Peyer's patch (tissue), 4 donors: ENCODE measurements at regions not wholly inside any gene's neighbourhood (a gene's known extent, or its start where the extent isn't known, plus 50 kb on each side); places are given as distances from the start of the nearest gene placed in this dataset.

ENCODE experiments used
- DNase-seq, 3 donors: peaks; one replicate each; pipeline ENCODE4 v3.0.0-alpha.2; 2017 to 2019
- H3K27ac ChIP-seq, 4 donors: fragments of 200-600 bp; sonication (generic); one replicate each; pipeline ENCODE4 v1.5.1; 2016 to 2019
- H3K27me3 ChIP-seq, 2 donors: fragments of 200-600 bp; sonication (generic); one replicate each; pipeline ENCODE4 v1.5.1; 2019
- H3K36me3 ChIP-seq, 3 donors: fragments of 200-600 bp; sonication (generic); one replicate each; pipeline ENCODE4 v1.5.1; 2016 to 2019
- H3K4me1 ChIP-seq, 4 donors: fragments of 200-600 bp; sonication (generic); one replicate each; pipeline ENCODE4 v1.5.1; 2016 to 2019
- H3K4me3 ChIP-seq, 4 donors: fragments of 200-600 bp; sonication (generic); 1 replicate in 3 of 4; 2 replicates in 1 of 4; pipeline ENCODE4 v1.5.1; 2016 to 2019; ENCODE audit warnings: mild to moderate bottlenecking in 1 of 4
- H3K9me3 ChIP-seq, 4 donors: fragments of 200-600 bp; sonication (generic); one replicate each; pipeline ENCODE4 v1.5.1; 2016 to 2019; ENCODE audit warnings: mild to moderate bottlenecking in 1 of 4
- POLR2A ChIP-seq, 2 donors: fragments of 450-650 bp; IDR thresholded peaks; one replicate each; pipeline ENCODE4 v1.5.1; 2017; ENCODE audit warnings: antibody characterized with exemption in 2 of 2, mild to moderate bottlenecking in 2 of 2, moderate library complexity in 2 of 2
- TF ChIP-seq, protein P1 (sequence below), 6 experiments: fragments of 450-650 bp in 4 of 6; fragments of 200-600 bp in 2 of 6; sonication (generic) in 1 of 6; IDR thresholded peaks; one replicate each; pipeline ENCODE4 v1.5.1; 2017 to 2019; ENCODE audit warnings: antibody characterized with exemption in 6 of 6, mild to moderate bottlenecking in 3 of 6, moderate library complexity in 1 of 6

DNA sequence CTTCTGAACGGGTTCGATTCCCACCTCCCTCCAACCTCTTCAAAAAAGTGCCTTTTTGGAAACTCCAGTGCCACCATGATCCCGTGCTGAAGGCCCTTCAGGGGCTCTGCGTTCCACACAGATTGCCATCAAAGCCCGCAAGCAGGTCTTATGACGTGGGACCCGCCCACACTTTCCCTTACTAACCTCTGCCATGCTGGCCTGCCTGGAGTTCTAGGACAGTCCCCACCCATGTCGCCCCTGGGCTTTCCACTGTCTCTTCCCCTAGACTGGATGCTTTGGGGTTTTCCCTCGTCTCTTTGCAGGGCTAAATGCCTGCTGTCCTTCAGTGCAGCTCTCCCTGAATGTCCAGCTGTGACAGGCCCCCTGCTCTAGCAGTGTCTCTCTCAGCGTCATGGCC is 313.7 kb upstream of the ATP10A start:
- H3K27me3 ChIP-seq: no peaks in the 10 kb centered on the region
- DNase-seq: no peak

GRCh38 chr15:26171266-26171665 is 308.1 kb upstream of the ATP10A start:
- Histone ChIP-seq H3K27ac (no peak overlapping the region), H3K4me3 (no peak overlapping the region), H3K27me3 (no peaks in the 10 kb centered on the region), H3K9me3 (peaks cover 0 to 4% (median 0%) of the 10 kb centered on the region in 4 donors), H3K4me1 (no peaks in the 10 kb centered on the region), H3K36me3 (no peaks in the 10 kb centered on the region)
- DNase-seq: no peak
- TF ChIP-seq POLR2A (IDR thresholded peaks at IDR 0.05): no peak

More for the DNA sequence above, 313.7 kb upstream of the ATP10A start:
- Histone ChIP-seq H3K27ac (no peak overlapping the region), H3K36me3 (no peaks in the 10 kb centered on the region), H3K4me1 (no peaks in the 10 kb centered on the region), H3K9me3 (peaks cover 0 to 1% (median 0%) of the 10 kb centered on the region in 4 donors), H3K4me3 (no peak overlapping the region)
- TF ChIP-seq, protein P1, sequence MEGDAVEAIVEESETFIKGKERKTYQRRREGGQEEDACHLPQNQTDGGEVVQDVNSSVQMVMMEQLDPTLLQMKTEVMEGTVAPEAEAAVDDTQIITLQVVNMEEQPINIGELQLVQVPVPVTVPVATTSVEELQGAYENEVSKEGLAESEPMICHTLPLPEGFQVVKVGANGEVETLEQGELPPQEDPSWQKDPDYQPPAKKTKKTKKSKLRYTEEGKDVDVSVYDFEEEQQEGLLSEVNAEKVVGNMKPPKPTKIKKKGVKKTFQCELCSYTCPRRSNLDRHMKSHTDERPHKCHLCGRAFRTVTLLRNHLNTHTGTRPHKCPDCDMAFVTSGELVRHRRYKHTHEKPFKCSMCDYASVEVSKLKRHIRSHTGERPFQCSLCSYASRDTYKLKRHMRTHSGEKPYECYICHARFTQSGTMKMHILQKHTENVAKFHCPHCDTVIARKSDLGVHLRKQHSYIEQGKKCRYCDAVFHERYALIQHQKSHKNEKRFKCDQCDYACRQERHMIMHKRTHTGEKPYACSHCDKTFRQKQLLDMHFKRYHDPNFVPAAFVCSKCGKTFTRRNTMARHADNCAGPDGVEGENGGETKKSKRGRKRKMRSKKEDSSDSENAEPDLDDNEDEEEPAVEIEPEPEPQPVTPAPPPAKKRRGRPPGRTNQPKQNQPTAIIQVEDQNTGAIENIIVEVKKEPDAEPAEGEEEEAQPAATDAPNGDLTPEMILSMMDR (IDR thresholded peaks at IDR 0.05): no peak
- TF ChIP-seq POLR2A (IDR thresholded peaks at IDR 0.05): no peak

GRCh38 chr15:26166429-26166828 is 303.3 kb upstream of the ATP10A start:
- H3K4me3 ChIP-seq: no peak overlapping the region
- H3K27ac ChIP-seq: no peak overlapping the region
- H3K36me3 ChIP-seq: no peaks in the 10 kb centered on the region
- H3K27me3 ChIP-seq: no peaks in the 10 kb centered on the region
- no peaks in the 10 kb centered on the region for H3K4me1 ChIP-seq
- H3K9me3 ChIP-seq: no peaks in the 10 kb centered on the region
- no peak for DNase-seq
- TF ChIP-seq, protein P1 (IDR thresholded peaks at IDR 0.05): no peak
- TF ChIP-seq POLR2A (IDR thresholded peaks at IDR 0.05): no peak

DNA sequence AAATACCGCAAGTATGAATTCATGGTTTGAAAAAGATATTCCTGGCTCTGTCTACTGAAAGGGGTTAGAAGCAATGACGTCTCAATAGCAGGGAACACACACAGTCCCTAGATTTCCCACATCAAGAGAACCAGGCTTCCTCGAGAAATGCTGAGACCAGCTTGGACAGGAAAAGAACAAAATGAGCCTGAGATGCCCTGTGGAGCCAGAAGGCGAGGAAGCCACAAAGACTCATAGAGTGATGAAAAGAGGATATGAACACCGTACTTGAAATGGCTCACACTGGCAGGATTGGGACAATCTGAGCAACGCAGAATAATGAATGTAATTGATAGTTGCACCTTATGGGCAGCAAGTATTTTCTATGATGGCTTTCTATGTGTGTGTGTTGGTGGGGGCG is 302.4 kb upstream of the ATP10A start:
- no peak for TF ChIP-seq POLR2A (IDR thresholded peaks at IDR 0.05)
- TF ChIP-seq, protein P1 (IDR thresholded peaks at IDR 0.05): no peak
- DNase-seq: no peak
- H3K4me1 ChIP-seq: no peaks in the 10 kb centered on the region
- no peak overlapping the region for H3K27ac ChIP-seq
- H3K36me3 ChIP-seq: no peaks in the 10 kb centered on the region
- no peaks in the 10 kb centered on the region for H3K27me3 ChIP-seq
- H3K4me3 ChIP-seq: no peak overlapping the region
- H3K9me3 ChIP-seq: no peaks in the 10 kb centered on the region

DNA sequence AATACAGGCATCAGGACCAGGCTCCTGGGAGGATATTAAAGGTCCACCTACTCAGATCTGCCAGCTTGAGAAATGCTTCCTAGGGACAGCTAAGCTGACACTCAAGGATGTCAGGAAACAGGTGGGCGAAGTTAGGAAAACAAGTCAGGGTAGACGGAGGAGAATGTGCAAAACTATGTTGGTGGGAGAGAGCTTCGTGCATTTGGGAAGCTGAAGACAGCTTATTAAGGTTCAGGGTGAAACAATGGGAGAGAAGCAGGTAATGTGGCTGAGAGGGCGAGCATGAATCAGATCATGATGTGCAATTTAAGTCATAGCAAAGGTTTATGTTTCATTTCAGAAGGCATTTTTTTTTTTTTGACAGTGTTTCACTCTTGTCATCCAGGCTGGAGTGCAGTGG is 297.2 kb upstream of the ATP10A start:
- no peaks in the 10 kb centered on the region for H3K4me1 ChIP-seq
- H3K4me3 ChIP-seq: no peak overlapping the region
- TF ChIP-seq POLR2A (IDR thresholded peaks at IDR 0.05): no peak
- TF ChIP-seq, protein P1 (IDR thresholded peaks at IDR 0.05): no peak
- no peaks in the 10 kb centered on the region for H3K36me3 ChIP-seq
- no peaks in the 10 kb centered on the region for H3K27me3 ChIP-seq
- peaks cover 0 to 6% (median 0%) of the 10 kb centered on the region in 4 donors for H3K9me3 ChIP-seq
- H3K27ac ChIP-seq: no peak overlapping the region
- DNase-seq: no peak

- Histone ChIP-seq H3K4me1 (no peaks in the 10 kb centered on the region), H3K27ac (no peak overlapping the region), H3K27me3 (no peaks in the 10 kb centered on the region), H3K4me3 (no peak overlapping the region), H3K9me3 (peaks cover 0 to 9% (median 0%) of the 10 kb centered on the region in 4 donors), H3K36me3 (no peaks in the 10 kb centered on the region)
- TF ChIP-seq, protein P1 (IDR thresholded peaks at IDR 0.05): no peak
- TF ChIP-seq POLR2A (IDR thresholded peaks at IDR 0.05): no peak
- DNase-seq: no peak
These were observed 295.0 kb upstream of the ATP10A start for GRCh38 chr15:26158176-26158575.
